Suppressor macrophage (primary cell): ENCODE measurements at regions not wholly inside any gene's neighbourhood (a gene's known extent, or its start where the extent isn't known, plus 50 kb on each side); places are given as distances from the start of the nearest gene placed in this dataset.
"Not testable (repeated sequence)": the region's sequence is repeated elsewhere in the genome, so short reads cannot be mapped to it uniquely, and the experiment has no call there.

Experiments used
- DNase-seq, 4 experiments: peaks; one replicate each; pipeline ENCODE4 v3.0.0-alpha.2; 2020 to 2022

GRCh38 chr3:59249698-59250361 is 200.0 kb upstream of the CFAP20DC start:
- DNase-seq: peak in 1 of 4 experiments; percentile 10

GRCh38 chr3:59249004-59249403 is 199.2 kb upstream of the CFAP20DC start:
- peak in 2 of 4 experiments; percentile 36 to 53 for DNase-seq

GRCh38 chr3:59247402-59247841 is 197.6 kb upstream of the CFAP20DC start:
- DNase-seq: no peak

DNA sequence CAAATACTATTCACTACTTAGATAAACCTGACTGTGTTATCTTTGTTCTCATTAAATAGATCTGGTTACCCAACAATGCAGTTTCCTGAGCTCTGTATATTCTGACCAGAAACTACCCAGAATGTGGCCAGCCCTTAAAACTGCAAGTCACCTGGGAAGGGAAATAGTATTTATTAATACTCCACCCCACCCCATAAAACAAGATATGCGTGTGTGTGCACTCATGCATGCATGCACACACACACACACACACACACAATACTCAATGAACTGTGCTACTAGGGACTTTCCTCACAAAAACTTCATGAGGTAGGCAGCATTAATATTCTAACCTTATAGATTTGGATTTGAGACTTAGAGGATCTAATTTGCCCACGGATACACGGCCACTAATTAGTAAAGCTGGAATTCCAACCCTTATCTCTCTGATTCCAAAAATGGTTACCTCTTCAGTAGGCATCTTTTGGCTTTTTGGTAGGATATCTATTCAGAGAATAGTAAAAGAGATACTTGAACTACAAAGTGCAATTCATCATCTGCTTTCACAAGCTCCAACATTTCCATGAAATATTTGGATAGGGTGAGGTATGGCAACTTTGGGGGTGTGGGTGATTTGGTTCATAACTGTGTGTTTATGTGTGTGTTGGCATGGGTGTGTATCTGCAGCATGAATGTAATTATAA is 197.0 kb upstream of the CFAP20DC start:
- DNase-seq: no peak

GRCh38 chr3:59245859-59246501 is 196.2 kb upstream of the CFAP20DC start:
- DNase-seq: no peak

- no peak for DNase-seq
These were observed 195.6 kb upstream of the CFAP20DC start for GRCh38 chr3:59245300-59245858.

DNA sequence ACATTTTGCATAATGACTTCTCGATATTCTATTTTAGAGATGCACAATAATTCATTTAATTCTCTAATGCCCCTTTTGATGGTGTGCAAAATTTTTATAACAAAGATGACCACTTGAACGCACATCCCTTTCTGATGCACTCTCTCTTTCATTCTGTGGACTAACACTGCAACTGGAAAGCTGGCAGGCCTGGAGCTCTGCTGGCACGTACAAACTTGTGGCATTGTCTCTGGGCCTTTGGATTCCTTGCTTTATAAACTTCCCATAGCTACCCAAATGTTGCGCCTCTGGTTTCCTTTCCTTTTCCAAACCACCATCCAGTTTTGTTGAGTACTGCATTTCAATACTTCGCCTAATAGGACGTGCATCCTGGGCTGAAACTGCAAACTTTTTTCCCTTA is 194.5 kb upstream of the CFAP20DC start:
- no peak for DNase-seq

DNA sequence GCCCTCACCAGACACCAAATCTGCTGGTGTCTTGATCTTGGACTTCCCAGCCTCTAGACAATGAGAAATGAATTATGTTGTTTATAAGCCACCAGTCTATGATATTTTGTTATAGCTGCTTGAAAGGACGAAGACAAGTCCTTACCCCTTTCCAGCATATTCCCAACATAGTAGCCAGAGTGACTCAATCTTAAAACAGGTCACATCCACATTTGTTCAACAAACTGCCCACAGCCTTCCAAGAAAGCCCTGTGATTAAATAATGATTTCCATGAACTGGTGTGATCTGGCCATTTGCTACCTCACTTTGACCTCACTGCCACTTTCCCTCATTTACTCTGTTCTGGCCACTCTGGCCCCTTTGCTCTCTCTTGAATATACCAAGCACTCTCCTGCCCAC is 193.7 kb upstream of the CFAP20DC start:
- no peak for DNase-seq

GRCh38 chr3:59240666-59241255 is 190.9 kb upstream of the CFAP20DC start:
- peak in 1 of 4 experiments; percentile 6 for DNase-seq

GRCh38 chr3:59237121-59237520 is 187.3 kb upstream of the CFAP20DC start:
- DNase-seq: no peak

- no peak for DNase-seq
These were observed 185.8 kb upstream of the CFAP20DC start for GRCh38 chr3:59235634-59236012.

DNA sequence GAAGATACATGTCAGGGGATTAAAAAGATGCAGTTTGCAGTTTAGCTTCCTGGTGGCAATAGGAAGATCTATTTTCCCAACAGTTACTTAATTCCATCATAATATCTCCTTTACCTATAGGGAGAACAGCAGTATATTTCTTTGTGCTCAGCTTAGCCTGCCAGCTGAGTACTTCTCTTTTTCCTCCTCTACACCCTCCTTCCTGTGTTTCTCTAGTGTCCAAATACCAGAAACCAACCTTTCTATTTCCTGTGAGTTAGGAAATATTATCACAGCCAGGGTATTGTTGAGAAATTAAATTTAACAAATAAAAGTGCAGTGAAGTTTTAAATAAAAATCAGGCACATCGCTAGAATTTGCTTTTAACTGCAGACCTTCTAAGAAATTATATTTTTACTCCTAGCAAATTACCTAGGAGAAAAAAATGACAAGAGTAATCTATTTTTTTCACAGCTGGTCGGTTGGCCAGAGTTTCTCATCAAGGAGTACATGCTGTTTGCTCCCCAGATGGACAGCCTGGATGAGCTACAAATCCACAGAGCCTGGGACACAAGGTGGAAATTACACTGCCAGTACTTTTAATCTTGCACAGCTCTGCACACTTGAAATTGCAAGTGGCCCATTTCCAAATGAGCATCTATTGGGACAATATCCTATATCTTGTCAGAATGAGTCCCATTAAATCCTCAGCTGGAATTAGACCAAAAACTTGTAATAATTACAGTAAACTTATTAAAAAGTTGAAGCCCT is 185.2 kb upstream of the CFAP20DC start:
- peak in 2 of 4 experiments; percentile 14 to 41 for DNase-seq

DNA sequence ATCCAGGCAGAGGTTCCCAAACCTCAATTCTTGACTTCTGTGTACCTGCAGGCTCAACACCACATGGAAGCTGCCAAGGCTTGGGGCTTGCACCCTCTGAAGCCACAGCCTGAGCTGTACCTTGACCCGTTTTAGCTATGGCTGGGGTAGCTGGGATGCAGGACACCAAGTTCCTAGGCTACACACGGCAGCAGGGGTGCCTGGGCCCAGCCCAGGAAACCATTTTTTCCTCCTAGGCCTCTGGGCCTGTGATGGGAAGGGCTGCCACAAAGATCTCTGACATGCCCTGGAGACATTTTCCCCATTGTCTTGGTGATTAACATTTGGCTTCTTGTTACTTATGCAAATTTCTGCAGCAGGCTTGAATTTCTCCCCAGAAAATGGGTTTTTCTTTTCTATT is 180.6 kb upstream of the CFAP20DC start:
- DNase-seq: not testable (repeated sequence)

DNA sequence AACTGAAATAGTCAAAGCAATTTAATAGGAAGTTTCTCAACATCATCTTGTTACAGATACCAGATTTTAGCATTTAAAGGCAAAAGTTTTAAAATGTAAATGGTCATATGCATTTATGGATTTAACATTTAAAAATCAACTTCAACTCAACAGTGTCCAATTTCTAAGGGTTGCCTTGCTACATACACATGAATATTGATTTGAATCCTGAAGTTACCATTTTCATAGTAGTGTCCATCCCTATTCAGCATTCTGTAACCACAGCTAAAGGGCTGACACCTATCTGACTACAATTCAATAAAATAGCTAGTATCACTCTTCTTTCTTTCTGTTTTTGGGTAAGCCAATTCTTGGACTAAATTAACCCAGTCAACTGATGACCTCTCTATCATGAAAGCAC is 164.0 kb upstream of the CFAP20DC start:
- no peak for DNase-seq

GRCh38 chr3:59212128-59212779 is 162.4 kb upstream of the CFAP20DC start:
- peak; percentile 43 to 84 (median 66) for DNase-seq

GRCh38 chr3:59210260-59210659 is 160.4 kb upstream of the CFAP20DC start:
- no peak for DNase-seq

- DNase-seq: no peak
These were observed 142.6 kb upstream of the CFAP20DC start for GRCh38 chr3:59192473-59192872.

- DNase-seq: no peak
These were observed 141.8 kb upstream of the CFAP20DC start for GRCh38 chr3:59191651-59192050.

DNA sequence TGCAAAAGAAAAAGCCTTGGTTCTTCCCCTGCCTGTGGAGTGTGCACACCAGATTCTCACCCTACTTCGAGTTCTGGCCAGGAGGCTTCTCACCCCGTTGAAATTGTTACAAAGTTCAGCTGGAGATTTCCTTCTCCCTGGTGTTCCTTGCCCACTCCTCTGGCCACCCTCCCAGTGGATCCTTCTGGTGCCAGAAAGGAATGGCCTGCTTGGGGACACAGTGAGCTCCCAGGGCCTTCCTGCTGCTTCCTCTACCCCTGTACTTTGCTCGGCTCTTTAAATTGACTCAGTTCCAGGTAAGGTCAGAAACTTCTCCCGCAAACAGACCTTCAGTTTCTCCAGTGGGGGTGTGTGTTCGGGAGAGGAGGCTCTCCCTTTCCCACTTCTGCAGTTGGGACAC is 140.1 kb upstream of the CFAP20DC start:
- no peak for DNase-seq

DNA sequence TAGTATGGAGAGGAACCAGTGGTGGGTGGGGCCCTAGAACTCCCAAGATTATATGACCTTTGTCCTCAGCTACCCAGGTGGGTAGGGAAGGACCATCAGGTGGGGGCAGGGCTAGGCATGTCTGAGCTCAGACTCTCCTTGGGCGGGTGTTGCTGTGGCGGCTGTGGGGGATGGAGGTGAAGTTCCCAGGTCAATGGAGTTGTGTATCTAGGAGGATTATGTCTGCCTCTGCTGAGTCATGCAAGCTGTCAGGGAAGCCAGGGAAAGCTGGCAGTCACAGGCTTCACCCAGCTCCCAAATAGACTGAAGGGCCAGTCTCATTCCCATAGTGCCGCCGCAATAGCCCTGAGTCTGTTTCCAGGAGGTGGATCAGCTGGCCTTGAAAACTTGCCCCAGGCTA is 139.7 kb upstream of the CFAP20DC start:
- no peak for DNase-seq

DNA sequence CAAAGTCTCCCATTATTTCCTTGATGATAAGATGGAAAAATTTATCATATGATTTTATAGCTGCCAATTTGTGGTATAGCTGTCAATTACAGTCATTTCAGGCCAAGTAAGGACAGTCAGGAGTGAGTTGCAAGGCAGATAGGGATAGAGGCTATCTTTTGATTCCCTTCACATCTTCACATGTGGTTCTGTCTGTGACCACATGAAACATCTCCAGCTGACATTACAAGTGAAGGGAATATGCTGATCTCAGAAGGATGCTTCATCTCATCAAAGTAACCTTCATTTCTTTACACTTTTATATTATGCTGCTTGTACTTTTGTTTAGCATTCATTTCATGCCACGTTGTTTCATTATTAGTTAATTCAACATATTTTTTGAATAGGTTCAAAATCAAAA is 136.9 kb upstream of the CFAP20DC start:
- DNase-seq: no peak
